DND-41 (cell line): ENCODE measurements at regions not wholly inside any gene's neighbourhood (a gene's known extent, or its start where the extent isn't known, plus 50 kb on each side); places are given as distances from the start of the nearest gene placed in this dataset.
"Not testable (repeated sequence)": the region's sequence is repeated elsewhere in the genome, so short reads cannot be mapped to it uniquely, and the experiment has no call there.

Source experiments
- ATAC-seq: fragments of 200-7000 bp; cut with Tn5 transposase; 3 replicates; pipeline ENCODE4 v1.9.1; 2021; ENCODE audit warnings: low read depth; ENCODE audit not compliant: insufficient read depth
- DNase-seq: peaks from one replicate; pipeline ENCODE4 v3.0.0-alpha.2; 2020
- H2AFZ ChIP-seq: 2 replicates; pipeline ENCODE4 v1.6.0; 2012; ENCODE audit warnings: low read depth, low read length
- H3K27ac ChIP-seq: 2 replicates; pipeline ENCODE4 v1.5.1; 2012; ENCODE audit warnings: low read length, inconsistent platforms
- H3K27me3 ChIP-seq: fragments of 200-600 bp; sonication (generic); 2 replicates; pipeline ENCODE4 v1.6.0; 2012; ENCODE audit warnings: low read length, mild to moderate bottlenecking, inconsistent platforms; ENCODE audit not compliant: insufficient read depth, poor library complexity
- H3K36me3 ChIP-seq: 2 replicates; pipeline ENCODE4 v1.5.1; 2012; ENCODE audit warnings: low read length, inconsistent platforms; ENCODE audit not compliant: insufficient read depth
- H3K4me1 ChIP-seq: 2 replicates; pipeline ENCODE4 v1.5.1; 2012; ENCODE audit warnings: mild to moderate bottlenecking, low read length; ENCODE audit not compliant: insufficient read depth
- H3K4me2 ChIP-seq: 2 replicates; pipeline ENCODE4 v1.6.0; 2012; ENCODE audit warnings: mild to moderate bottlenecking, moderate library complexity, low read length, inconsistent platforms; ENCODE audit not compliant: insufficient read depth
- H3K4me3 ChIP-seq, 2 experiments: fragments of 200-600 bp in 1 of 2; shearing (Covaris generic) in 1 of 2; 2 replicates each; pipeline ENCODE4 v1.5.1; 2012 to 2016; ENCODE audit warnings: inconsistent platforms in 2 of 2, low read length in 2 of 2, mild to moderate bottlenecking in 2 of 2, low read depth in 1 of 2, moderate library complexity in 1 of 2
- H3K79me2 ChIP-seq: 2 replicates; pipeline ENCODE4 v1.6.0; 2012; ENCODE audit warnings: low read length, inconsistent platforms; ENCODE audit not compliant: insufficient read depth
- H3K9ac ChIP-seq: 2 replicates; pipeline ENCODE4 v1.6.0; 2012; ENCODE audit warnings: low read depth, mild to moderate bottlenecking, inconsistent platforms, low read length, moderate library complexity
- H3K9me3 ChIP-seq: 2 replicates; pipeline ENCODE4 v1.5.1; 2012; ENCODE audit warnings: low read length, moderate library complexity, mild to moderate bottlenecking, inconsistent platforms; ENCODE audit not compliant: insufficient read depth, severe bottlenecking
- H4K20me1 ChIP-seq: 2 replicates; pipeline ENCODE4 v1.6.0; 2012; ENCODE audit warnings: low read length; ENCODE audit not compliant: insufficient read depth
- EZH2 ChIP-seq: IDR thresholded peaks from 3 replicates; pipeline ENCODE4 v1.6.1; 2012; ENCODE audit warnings: borderline replicate concordance, low read depth, mild to moderate bottlenecking, moderate library complexity, low read length, inconsistent platforms; ENCODE audit not compliant: severe bottlenecking
- TF ChIP-seq, protein P1 (sequence below): IDR thresholded peaks from 2 replicates; pipeline ENCODE4 v1.5.1; 2012; ENCODE audit warnings: borderline replicate concordance, low read length, moderate library complexity, mild to moderate bottlenecking; ENCODE audit not compliant: poor library complexity, severe bottlenecking; ENCODE audit errors: extremely low read depth

DNA sequence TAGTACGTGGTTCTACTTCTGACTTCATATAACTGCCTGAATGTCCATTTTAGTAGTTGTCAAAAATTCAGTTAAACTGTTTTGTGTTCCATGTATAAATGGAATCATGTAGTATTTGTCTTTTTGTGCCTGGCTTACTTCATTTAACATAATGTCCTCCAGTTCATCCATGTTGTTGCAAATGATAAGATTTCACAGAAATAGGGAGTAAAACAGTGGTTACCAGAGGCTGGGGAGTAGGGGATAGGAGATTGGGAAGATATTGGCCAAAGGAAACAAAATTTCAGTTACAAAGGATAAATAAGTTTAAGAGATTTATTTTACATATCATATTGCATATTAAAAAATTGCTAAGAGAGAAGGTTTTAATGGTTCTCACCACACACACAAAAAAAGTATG lies 425.0 kb upstream of the MEF2C start:
- Histone ChIP-seq H4K20me1 (no peaks in the 10 kb centered on the region), H3K9me3 (no peaks in the 10 kb centered on the region), H3K4me1 (no peaks in the 10 kb centered on the region), H3K9ac (no peak overlapping the region), H3K27me3 (no peaks in the 10 kb centered on the region), H3K36me3 (no peaks in the 10 kb centered on the region), H3K27ac (no peak overlapping the region), H3K4me3 (no peak overlapping the region), H3K4me2 (no peak overlapping the region), H3K79me2 (no peaks in the 10 kb centered on the region), H2AFZ (no peak overlapping the region)
- ATAC-seq (no peak), DNase-seq (no peak)
- TF ChIP-seq, protein P1, sequence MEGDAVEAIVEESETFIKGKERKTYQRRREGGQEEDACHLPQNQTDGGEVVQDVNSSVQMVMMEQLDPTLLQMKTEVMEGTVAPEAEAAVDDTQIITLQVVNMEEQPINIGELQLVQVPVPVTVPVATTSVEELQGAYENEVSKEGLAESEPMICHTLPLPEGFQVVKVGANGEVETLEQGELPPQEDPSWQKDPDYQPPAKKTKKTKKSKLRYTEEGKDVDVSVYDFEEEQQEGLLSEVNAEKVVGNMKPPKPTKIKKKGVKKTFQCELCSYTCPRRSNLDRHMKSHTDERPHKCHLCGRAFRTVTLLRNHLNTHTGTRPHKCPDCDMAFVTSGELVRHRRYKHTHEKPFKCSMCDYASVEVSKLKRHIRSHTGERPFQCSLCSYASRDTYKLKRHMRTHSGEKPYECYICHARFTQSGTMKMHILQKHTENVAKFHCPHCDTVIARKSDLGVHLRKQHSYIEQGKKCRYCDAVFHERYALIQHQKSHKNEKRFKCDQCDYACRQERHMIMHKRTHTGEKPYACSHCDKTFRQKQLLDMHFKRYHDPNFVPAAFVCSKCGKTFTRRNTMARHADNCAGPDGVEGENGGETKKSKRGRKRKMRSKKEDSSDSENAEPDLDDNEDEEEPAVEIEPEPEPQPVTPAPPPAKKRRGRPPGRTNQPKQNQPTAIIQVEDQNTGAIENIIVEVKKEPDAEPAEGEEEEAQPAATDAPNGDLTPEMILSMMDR: no peak
- no peak for TF ChIP-seq EZH2

DNA sequence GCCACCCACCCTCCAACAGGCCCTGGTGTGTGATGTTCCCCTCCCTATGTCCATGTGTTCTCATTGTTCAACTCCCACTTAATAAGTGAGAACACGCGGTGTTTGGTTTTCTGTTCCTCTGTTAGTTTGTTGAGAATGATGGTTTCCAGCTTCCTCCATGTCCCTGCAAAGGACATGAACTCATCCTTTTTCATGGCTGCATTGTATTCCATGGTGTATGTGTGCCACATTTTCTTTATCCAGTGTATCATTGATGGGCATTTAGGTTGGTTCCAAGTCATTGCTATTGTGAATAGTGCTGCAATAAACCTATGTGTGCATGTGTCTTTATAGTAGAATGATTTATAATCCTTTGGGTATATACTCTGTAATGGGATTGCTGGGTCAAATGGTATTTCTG lies 424.2 kb upstream of the MEF2C start:
- not testable (repeated sequence) for ATAC-seq, H3K4me2 ChIP-seq, H4K20me1 ChIP-seq, H3K4me1 ChIP-seq, H3K36me3 ChIP-seq, H3K27ac ChIP-seq, DNase-seq, H2AFZ ChIP-seq, H3K27me3 ChIP-seq, H3K79me2 ChIP-seq, H3K9me3 ChIP-seq, H3K9ac ChIP-seq, H3K4me3 ChIP-seq

GRCh38 chr5:89303033-89303480 lies 420.1 kb upstream of the MEF2C start:
- Histone ChIP-seq H3K4me1 (no peaks in the 10 kb centered on the region), H2AFZ (no peak overlapping the region), H3K9me3 (no peaks in the 10 kb centered on the region), H4K20me1 (no peaks in the 10 kb centered on the region), H3K27ac (no peak overlapping the region), H3K4me2 (no peak overlapping the region), H3K9ac (no peak overlapping the region), H3K27me3 (no peaks in the 10 kb centered on the region), H3K4me3 (no peak overlapping the region), H3K36me3 (no peaks in the 10 kb centered on the region), H3K79me2 (no peaks in the 10 kb centered on the region)
- TF ChIP-seq EZH2: no peak
- TF ChIP-seq, protein P1: no peak
- ATAC-seq (no peak), DNase-seq (no peak)

DNA sequence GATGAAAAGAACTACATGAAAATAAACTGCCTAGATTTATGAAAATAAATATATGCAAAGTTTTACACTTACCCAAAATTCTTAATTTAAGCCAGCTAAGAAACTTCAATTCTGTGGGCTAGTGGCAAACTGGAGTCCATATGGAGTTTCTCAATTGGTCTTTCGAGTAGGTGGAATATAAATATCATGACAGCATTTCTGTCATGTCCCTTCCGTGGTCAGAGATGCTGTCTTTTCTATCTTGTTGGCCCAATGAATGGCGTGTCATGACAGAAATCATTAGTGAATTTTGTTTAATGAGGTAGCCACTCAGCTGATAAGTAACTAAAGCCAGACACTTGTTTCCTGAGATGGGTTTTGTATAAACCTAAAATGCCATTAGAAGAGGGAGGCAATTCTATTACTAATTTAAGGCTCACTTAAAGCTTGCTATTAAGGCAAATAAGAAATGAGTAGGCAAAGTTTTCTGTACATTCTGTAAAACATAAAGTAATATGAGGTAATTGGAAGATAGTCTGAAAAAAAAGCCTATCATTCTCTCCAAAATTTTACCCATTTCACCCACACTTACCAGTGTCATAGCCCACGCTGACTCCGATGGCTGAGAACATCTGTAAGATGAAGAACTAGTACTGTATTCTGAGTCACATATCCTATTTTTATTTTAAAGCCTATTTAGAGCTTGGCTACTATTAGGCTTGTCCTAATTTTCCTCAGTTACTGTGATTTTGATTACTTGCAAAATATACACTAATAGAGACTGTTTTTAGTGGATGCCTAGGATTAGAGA lies 419.3 kb upstream of the MEF2C start:
- no peaks in the 10 kb centered on the region for H3K27me3 ChIP-seq
- H3K4me2 ChIP-seq: no peak overlapping the region
- H3K9ac ChIP-seq: no peak overlapping the region

More for the DNA sequence above, 419.3 kb upstream of the MEF2C start:
- no peak for TF ChIP-seq EZH2
- ATAC-seq: no peak
- Histone ChIP-seq H3K4me1 (no peaks in the 10 kb centered on the region), H3K9me3 (no peaks in the 10 kb centered on the region), H4K20me1 (no peaks in the 10 kb centered on the region), H3K4me3 (no peak overlapping the region), H3K79me2 (no peaks in the 10 kb centered on the region), H2AFZ (no peak overlapping the region), H3K27ac (no peak overlapping the region), H3K36me3 (no peaks in the 10 kb centered on the region)
- no peak for DNase-seq
